H1 (cell line): ENCODE measurements at regions not wholly inside any gene's neighbourhood (a gene's known extent, or its start where the extent isn't known, plus 50 kb on each side); places are given as distances from the start of the nearest gene placed in this dataset.

ENCODE experiments used
- TF ChIP-seq, protein P1 (sequence below): fragments of 300-600 bp; sonication (generic); IDR thresholded peaks from 2 replicates; pipeline ENCODE4 v1.7.1; 2012; ENCODE audit warnings: low read length, moderate library complexity, mild to moderate bottlenecking, inconsistent platforms; ENCODE audit not compliant: insufficient replicate concordance

DNA sequence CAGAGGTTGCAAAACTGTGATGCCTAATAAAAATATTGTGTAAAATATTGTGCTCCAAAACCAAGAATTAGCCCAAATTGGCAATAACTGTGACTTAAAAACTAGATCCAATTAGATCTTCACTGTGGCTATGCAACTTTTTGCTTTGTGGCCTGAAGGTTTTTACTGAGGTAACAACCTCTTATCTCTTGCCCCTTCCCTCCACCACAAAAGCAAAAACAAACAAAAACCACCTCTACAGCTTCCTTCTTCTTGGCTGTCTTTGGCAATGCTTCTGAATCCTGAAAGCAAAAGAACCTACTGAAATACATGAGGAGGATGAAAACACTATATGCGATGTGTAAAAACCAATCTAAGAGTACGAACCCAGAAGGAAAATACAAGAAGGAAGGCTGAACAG, 226.7 kb upstream of the MBL2 start (continued):
- TF ChIP-seq, protein P1, sequence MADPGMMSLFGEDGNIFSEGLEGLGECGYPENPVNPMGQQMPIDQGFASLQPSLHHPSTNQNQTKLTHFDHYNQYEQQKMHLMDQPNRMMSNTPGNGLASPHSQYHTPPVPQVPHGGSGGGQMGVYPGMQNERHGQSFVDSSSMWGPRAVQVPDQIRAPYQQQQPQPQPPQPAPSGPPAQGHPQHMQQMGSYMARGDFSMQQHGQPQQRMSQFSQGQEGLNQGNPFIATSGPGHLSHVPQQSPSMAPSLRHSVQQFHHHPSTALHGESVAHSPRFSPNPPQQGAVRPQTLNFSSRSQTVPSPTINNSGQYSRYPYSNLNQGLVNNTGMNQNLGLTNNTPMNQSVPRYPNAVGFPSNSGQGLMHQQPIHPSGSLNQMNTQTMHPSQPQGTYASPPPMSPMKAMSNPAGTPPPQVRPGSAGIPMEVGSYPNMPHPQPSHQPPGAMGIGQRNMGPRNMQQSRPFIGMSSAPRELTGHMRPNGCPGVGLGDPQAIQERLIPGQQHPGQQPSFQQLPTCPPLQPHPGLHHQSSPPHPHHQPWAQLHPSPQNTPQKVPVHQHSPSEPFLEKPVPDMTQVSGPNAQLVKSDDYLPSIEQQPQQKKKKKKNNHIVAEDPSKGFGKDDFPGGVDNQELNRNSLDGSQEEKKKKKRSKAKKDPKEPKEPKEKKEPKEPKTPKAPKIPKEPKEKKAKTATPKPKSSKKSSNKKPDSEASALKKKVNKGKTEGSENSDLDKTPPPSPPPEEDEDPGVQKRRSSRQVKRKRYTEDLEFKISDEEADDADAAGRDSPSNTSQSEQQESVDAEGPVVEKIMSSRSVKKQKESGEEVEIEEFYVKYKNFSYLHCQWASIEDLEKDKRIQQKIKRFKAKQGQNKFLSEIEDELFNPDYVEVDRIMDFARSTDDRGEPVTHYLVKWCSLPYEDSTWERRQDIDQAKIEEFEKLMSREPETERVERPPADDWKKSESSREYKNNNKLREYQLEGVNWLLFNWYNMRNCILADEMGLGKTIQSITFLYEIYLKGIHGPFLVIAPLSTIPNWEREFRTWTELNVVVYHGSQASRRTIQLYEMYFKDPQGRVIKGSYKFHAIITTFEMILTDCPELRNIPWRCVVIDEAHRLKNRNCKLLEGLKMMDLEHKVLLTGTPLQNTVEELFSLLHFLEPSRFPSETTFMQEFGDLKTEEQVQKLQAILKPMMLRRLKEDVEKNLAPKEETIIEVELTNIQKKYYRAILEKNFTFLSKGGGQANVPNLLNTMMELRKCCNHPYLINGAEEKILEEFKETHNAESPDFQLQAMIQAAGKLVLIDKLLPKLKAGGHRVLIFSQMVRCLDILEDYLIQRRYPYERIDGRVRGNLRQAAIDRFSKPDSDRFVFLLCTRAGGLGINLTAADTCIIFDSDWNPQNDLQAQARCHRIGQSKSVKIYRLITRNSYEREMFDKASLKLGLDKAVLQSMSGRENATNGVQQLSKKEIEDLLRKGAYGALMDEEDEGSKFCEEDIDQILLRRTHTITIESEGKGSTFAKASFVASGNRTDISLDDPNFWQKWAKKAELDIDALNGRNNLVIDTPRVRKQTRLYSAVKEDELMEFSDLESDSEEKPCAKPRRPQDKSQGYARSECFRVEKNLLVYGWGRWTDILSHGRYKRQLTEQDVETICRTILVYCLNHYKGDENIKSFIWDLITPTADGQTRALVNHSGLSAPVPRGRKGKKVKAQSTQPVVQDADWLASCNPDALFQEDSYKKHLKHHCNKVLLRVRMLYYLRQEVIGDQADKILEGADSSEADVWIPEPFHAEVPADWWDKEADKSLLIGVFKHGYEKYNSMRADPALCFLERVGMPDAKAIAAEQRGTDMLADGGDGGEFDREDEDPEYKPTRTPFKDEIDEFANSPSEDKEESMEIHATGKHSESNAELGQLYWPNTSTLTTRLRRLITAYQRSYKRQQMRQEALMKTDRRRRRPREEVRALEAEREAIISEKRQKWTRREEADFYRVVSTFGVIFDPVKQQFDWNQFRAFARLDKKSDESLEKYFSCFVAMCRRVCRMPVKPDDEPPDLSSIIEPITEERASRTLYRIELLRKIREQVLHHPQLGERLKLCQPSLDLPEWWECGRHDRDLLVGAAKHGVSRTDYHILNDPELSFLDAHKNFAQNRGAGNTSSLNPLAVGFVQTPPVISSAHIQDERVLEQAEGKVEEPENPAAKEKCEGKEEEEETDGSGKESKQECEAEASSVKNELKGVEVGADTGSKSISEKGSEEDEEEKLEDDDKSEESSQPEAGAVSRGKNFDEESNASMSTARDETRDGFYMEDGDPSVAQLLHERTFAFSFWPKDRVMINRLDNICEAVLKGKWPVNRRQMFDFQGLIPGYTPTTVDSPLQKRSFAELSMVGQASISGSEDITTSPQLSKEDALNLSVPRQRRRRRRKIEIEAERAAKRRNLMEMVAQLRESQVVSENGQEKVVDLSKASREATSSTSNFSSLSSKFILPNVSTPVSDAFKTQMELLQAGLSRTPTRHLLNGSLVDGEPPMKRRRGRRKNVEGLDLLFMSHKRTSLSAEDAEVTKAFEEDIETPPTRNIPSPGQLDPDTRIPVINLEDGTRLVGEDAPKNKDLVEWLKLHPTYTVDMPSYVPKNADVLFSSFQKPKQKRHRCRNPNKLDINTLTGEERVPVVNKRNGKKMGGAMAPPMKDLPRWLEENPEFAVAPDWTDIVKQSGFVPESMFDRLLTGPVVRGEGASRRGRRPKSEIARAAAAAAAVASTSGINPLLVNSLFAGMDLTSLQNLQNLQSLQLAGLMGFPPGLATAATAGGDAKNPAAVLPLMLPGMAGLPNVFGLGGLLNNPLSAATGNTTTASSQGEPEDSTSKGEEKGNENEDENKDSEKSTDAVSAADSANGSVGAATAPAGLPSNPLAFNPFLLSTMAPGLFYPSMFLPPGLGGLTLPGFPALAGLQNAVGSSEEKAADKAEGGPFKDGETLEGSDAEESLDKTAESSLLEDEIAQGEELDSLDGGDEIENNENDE: no peak
